Kidney (tissue), 13 donors: ENCODE measurements at regions not wholly inside any gene's neighbourhood (a gene's known extent, or its start where the extent isn't known, plus 50 kb on each side); places are given as distances from the start of the nearest gene placed in this dataset.

ENCODE experiments used
- DNase-seq, 5 donors: peaks; one replicate each; pipeline ENCODE4 v3.0.0-alpha.2; 2013 to 2020
- FAIRE-seq: peaks from 2 replicates; lab custom pipeline; 2012; peaks lifted over from hg19 to GRCh38; lab: Jason Lieb, UNC
- H3K27ac ChIP-seq, 2 donors: one replicate each; pipeline ENCODE4 v1.7.0; 2013; ENCODE audit warnings: low read depth in 2 of 2, low read length in 2 of 2, inconsistent platforms in 1 of 2
- H3K27me3 ChIP-seq: one replicate; pipeline ENCODE4 v1.7.1; 2013; ENCODE audit warnings: low read length, inconsistent platforms; ENCODE audit not compliant: control insufficient read depth, insufficient read depth
- H3K36me3 ChIP-seq, 3 donors: one replicate each; pipeline versions ENCODE4 v1.7.0 to v1.7.1; 2013; ENCODE audit warnings: low read length in 3 of 3, control low read depth in 1 of 3, inconsistent platforms in 1 of 3; ENCODE audit not compliant: insufficient read depth in 3 of 3, control insufficient read depth in 2 of 3
- H3K4me1 ChIP-seq, 3 donors: one replicate each; pipeline versions ENCODE4 v1.7.0 to v1.7.1; 2013; ENCODE audit warnings: low read length in 3 of 3, inconsistent platforms in 1 of 3, low read depth in 1 of 3; ENCODE audit not compliant: control insufficient read depth in 2 of 3, insufficient read depth in 2 of 3
- H3K4me3 ChIP-seq, 3 donors: one replicate each; pipeline versions ENCODE4 v1.7.0 to v1.8.1; 2013; ENCODE audit warnings: low read length in 3 of 3, control low read depth in 1 of 3, inconsistent platforms in 1 of 3
- H3K9ac ChIP-seq, 3 donors: one replicate each; pipeline versions ENCODE4 v1.7.0 to v1.7.1; 2013; ENCODE audit warnings: low read length in 3 of 3, control low read depth in 1 of 3, inconsistent platforms in 1 of 3
- H3K9me3 ChIP-seq, 3 donors: one replicate each; pipeline versions ENCODE4 v1.7.0 to v1.7.1; 2013; ENCODE audit warnings: low read length in 3 of 3, control low read depth in 1 of 3, inconsistent platforms in 1 of 3; ENCODE audit not compliant: control insufficient read depth in 2 of 3, insufficient read depth in 1 of 3
- intact Hi-C: fragments of 100-400 bp; cut with DNase I; formaldehyde crosslinking; loops from one replicate; pipeline ENCODE4 v1.11.1; 2022
- TF ChIP-seq, protein P1 (sequence below): IDR thresholded peaks from 3 replicates; pipeline ENCODE4 v1.5.1; 2012; ENCODE audit warnings: mild to moderate bottlenecking, moderate library complexity, borderline replicate concordance; ENCODE audit not compliant: insufficient read depth; ENCODE audit errors: extremely low read depth
- donor health status: control.
- donor health status: control.
- donor health status: control.
- donor health status: control.
- donor health status: control.
- donor health status: DM: yes; HTN: yes; CAD: no.
- donor health status: Normal renal cell carcinoma (clear cell type).

DNA sequence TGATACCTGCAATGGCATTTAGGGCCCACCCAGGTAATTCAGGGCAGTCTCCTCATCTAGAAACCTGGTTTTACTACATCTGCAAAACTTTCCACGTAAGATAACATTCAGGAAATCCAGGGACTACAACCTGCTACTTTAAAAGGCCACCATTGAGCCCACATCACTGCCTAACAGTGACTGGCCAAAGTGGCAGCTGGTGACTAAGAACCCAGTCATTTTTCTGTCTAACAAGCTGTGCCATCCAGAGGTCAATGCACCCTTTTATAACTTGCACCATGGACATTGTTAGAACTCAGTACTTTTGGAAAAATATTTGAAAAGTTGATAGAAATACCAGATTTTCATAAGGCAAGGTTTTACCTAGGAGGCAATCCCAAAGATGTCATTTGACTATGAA lies 492.4 kb downstream of the OTOL1 start:
- DNase-seq = no peak
- intact Hi-C loops = no loop called here

DNA sequence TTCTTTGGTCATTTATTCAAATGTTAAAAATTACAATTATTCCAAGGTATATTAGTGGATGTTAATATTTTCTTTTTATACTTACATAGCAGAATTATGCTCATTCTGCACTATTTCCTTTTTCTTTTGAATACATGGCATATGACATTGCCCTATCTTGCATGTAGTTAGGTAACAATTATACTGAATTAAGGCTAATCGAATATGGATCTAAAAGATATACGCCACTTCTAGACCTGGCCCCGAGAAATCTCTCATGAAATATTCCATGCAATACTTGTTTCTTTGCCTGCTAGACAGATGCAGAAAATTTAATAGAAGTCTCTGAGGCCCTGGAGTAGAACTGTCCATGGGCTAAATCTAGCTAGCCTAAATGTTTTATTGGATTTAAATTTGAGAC lies 493.4 kb downstream of the OTOL1 start:
- FAIRE-seq = no peak
- TF ChIP-seq, protein P1, sequence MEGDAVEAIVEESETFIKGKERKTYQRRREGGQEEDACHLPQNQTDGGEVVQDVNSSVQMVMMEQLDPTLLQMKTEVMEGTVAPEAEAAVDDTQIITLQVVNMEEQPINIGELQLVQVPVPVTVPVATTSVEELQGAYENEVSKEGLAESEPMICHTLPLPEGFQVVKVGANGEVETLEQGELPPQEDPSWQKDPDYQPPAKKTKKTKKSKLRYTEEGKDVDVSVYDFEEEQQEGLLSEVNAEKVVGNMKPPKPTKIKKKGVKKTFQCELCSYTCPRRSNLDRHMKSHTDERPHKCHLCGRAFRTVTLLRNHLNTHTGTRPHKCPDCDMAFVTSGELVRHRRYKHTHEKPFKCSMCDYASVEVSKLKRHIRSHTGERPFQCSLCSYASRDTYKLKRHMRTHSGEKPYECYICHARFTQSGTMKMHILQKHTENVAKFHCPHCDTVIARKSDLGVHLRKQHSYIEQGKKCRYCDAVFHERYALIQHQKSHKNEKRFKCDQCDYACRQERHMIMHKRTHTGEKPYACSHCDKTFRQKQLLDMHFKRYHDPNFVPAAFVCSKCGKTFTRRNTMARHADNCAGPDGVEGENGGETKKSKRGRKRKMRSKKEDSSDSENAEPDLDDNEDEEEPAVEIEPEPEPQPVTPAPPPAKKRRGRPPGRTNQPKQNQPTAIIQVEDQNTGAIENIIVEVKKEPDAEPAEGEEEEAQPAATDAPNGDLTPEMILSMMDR = no peak
- H3K4me1 ChIP-seq = no peaks in the 10 kb centered on the region
- H3K27me3 ChIP-seq = no peaks in the 10 kb centered on the region
- DNase-seq = no peak
- H3K4me3 ChIP-seq = no peak overlapping the region
- intact Hi-C loops = no loop called here
- H3K36me3 ChIP-seq = no peaks in the 10 kb centered on the region
- no peak overlapping the region for H3K27ac ChIP-seq
- H3K9me3 ChIP-seq = no peaks in the 10 kb centered on the region
- H3K9ac ChIP-seq = no peak overlapping the region

More for the DNA sequence above, 492.4 kb downstream of the OTOL1 start:
- H3K27ac ChIP-seq = no peak overlapping the region
- no peak overlapping the region for H3K9ac ChIP-seq
- H3K9me3 ChIP-seq = no peaks in the 10 kb centered on the region
- FAIRE-seq = no peak
- H3K4me1 ChIP-seq = no peaks in the 10 kb centered on the region
- no peak overlapping the region for H3K4me3 ChIP-seq
- no peaks in the 10 kb centered on the region for H3K27me3 ChIP-seq
- H3K36me3 ChIP-seq = no peaks in the 10 kb centered on the region
- TF ChIP-seq, protein P1 = no peak

DNA sequence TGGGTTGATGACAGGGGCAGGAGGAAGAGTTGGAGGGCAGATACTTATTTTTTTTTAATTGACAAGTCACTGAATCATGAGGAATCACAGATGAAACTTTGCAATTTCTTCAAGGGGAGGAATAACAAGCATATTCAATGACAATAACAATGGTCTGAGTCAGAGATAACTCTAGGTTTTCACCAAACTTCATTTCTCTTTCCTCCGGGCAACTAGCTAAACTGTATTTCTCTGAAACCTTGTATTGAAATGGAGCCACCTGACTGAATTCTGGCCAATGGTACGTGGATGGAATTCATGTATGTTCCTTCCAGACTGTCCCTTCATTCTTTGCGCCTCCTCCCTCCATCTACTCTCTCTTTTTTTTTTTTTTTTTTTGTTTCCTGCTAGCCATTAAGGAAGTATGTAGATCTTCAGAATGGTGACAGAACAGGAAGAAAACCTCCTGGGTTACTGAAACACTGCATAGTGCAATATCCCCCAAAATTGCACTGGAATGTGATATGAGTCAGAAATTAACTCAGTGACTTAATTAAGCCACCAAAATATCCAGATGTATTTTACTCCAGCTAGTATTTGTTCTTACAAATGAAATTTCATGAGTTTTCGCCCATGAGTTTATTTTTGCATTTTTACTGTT lies 495.4 kb downstream of the OTOL1 start:
- FAIRE-seq (no peak), DNase-seq (no peak)
- no peak overlapping the region for H3K4me3 ChIP-seq
- no peak overlapping the region for H3K9ac ChIP-seq
- H3K4me1 ChIP-seq = no peaks in the 10 kb centered on the region
- TF ChIP-seq, protein P1 = no peak
- intact Hi-C loops = no loop called here
- no peaks in the 10 kb centered on the region for H3K36me3 ChIP-seq
- no peak overlapping the region for H3K27ac ChIP-seq
- no peaks in the 10 kb centered on the region for H3K9me3 ChIP-seq
- no peaks in the 10 kb centered on the region for H3K27me3 ChIP-seq

DNA sequence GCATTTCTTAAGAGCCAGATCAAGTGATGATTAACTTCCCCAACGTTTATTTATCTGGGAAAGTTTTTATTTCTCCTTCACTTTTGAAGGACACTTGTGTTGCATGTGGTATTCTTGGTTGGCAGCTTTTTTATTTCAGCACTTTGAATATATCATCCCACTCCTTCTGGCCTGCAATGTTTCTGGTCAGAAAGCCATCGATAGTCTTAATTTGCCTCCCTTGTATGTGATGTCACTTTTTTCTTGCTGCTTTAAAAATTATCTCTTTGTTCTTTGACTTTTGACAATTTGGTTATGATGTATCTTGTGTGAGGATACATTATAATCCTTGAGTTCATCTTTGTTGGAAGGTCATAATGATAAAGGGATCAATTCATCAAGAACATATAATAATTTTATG lies 503.2 kb downstream of the OTOL1 start:
- no peaks in the 10 kb centered on the region for H3K36me3 ChIP-seq
- no peaks in the 10 kb centered on the region for H3K4me1 ChIP-seq
- H3K27me3 ChIP-seq = no peaks in the 10 kb centered on the region
- intact Hi-C loops = no loop called here
- no peak overlapping the region for H3K27ac ChIP-seq
- TF ChIP-seq, protein P1 = no peak
- FAIRE-seq (no peak), DNase-seq (no peak)
- no peak overlapping the region for H3K9ac ChIP-seq
- H3K4me3 ChIP-seq = no peak overlapping the region
- peaks cover 0 to 8% (median 2%) of the 10 kb centered on the region in 3 donors for H3K9me3 ChIP-seq
